ENCODE measurements at regions not wholly inside any gene's neighbourhood (a gene's known extent, or its start where the extent isn't known, plus 50 kb on each side); places are given as distances from the start of the nearest gene placed in this dataset.

- Histone ChIP-seq H3K4me1 (ENCODE audit: insufficient read depth, low read length) (no peaks in the 10 kb centered on the region), H3K79me2 (ENCODE audit: insufficient read depth, low read length) (no peaks in the 10 kb centered on the region), H3K9me3 (ENCODE audit: low read depth, low read length) (no peaks in the 10 kb centered on the region), H3K27me3 (ENCODE audit: insufficient read depth, low read length) (no peaks in the 10 kb centered on the region), H3K4me3 (ENCODE audit: insufficient read depth, low read length) (no peak overlapping the region), H3K36me3 (ENCODE audit: insufficient read depth, low read length) (no peaks in the 10 kb centered on the region), H2AFZ (ENCODE audit: low read length) (no peak overlapping the region), H3K27ac (ENCODE audit: low read depth, low read length) (no peak overlapping the region), H4K20me1 (ENCODE audit: insufficient read depth, low read length) (no peaks in the 10 kb centered on the region), H3K4me2 (ENCODE audit: insufficient read depth, low read length) (no peak overlapping the region)
- no peak for TF ChIP-seq CTCF (IDR thresholded peaks at IDR 0.05; ENCODE audit: extremely low read depth, low read depth, low read length)
- DNase-seq (ENCODE audit: insufficient read length, low spot score, missing footprints) = no peak
Measured at GRCh38 chrX:78506248-78506647, 152.9 kb downstream of the RTL3 start.

- no peak overlapping the region for H3K4me2 ChIP-seq (ENCODE audit: insufficient read depth, low read length)
- no peak overlapping the region for H3K4me3 ChIP-seq (ENCODE audit: insufficient read depth, low read length)
- no peak overlapping the region for H2AFZ ChIP-seq (ENCODE audit: low read length)
- H3K9me3 ChIP-seq (ENCODE audit: low read depth, low read length) = no peaks in the 10 kb centered on the region
- no peak for DNase-seq (ENCODE audit: insufficient read length, low spot score, missing footprints)
- H3K27ac ChIP-seq (ENCODE audit: low read depth, low read length) = no peak overlapping the region
- no peaks in the 10 kb centered on the region for H4K20me1 ChIP-seq (ENCODE audit: insufficient read depth, low read length)
- TF ChIP-seq CTCF (IDR thresholded peaks at IDR 0.05; ENCODE audit: extremely low read depth, low read depth, low read length) = no peak
- no peaks in the 10 kb centered on the region for H3K79me2 ChIP-seq (ENCODE audit: insufficient read depth, low read length)
- H3K4me1 ChIP-seq (ENCODE audit: insufficient read depth, low read length) = no peaks in the 10 kb centered on the region
- peaks cover 2% of the 10 kb centered on the region for H3K27me3 ChIP-seq (ENCODE audit: insufficient read depth, low read length)
- H3K36me3 ChIP-seq (ENCODE audit: insufficient read depth, low read length) = no peaks in the 10 kb centered on the region
Measured at GRCh38 chrX:78496483-78496882, 162.6 kb downstream of the RTL3 start.

- no peak for TF ChIP-seq CTCF (IDR thresholded peaks at IDR 0.05; ENCODE audit: extremely low read depth, low read depth, low read length)
- Histone ChIP-seq H2AFZ (ENCODE audit: low read length) (no peak overlapping the region), H3K27me3 (ENCODE audit: insufficient read depth, low read length) (peaks cover 2% of the 10 kb centered on the region), H4K20me1 (ENCODE audit: insufficient read depth, low read length) (no peaks in the 10 kb centered on the region), H3K4me2 (ENCODE audit: insufficient read depth, low read length) (no peak overlapping the region), H3K36me3 (ENCODE audit: insufficient read depth, low read length) (no peaks in the 10 kb centered on the region), H3K4me3 (ENCODE audit: insufficient read depth, low read length) (no peak overlapping the region), H3K79me2 (ENCODE audit: insufficient read depth, low read length) (no peaks in the 10 kb centered on the region), H3K4me1 (ENCODE audit: insufficient read depth, low read length) (no peaks in the 10 kb centered on the region), H3K9me3 (ENCODE audit: low read depth, low read length) (no peaks in the 10 kb centered on the region), H3K27ac (ENCODE audit: low read depth, low read length) (no peak overlapping the region)
- no peak for DNase-seq (ENCODE audit: insufficient read length, low spot score, missing footprints)
Measured at GRCh38 chrX:78493180-78493579, 165.8 kb upstream of the CYSLTR1 start.

GRCh38 chrX:78476701-78477100 lies 149.3 kb upstream of the CYSLTR1 start:
- Histone ChIP-seq H3K4me2 (ENCODE audit: insufficient read depth, low read length) (no peak overlapping the region), H3K27ac (ENCODE audit: low read depth, low read length) (no peak overlapping the region), H3K27me3 (ENCODE audit: insufficient read depth, low read length) (no peaks in the 10 kb centered on the region), H2AFZ (ENCODE audit: low read length) (no peak overlapping the region), H3K4me1 (ENCODE audit: insufficient read depth, low read length) (no peaks in the 10 kb centered on the region), H3K79me2 (ENCODE audit: insufficient read depth, low read length) (no peaks in the 10 kb centered on the region), H4K20me1 (ENCODE audit: insufficient read depth, low read length) (no peaks in the 10 kb centered on the region), H3K4me3 (ENCODE audit: insufficient read depth, low read length) (no peak overlapping the region), H3K36me3 (ENCODE audit: insufficient read depth, low read length) (no peaks in the 10 kb centered on the region), H3K9me3 (ENCODE audit: low read depth, low read length) (no peaks in the 10 kb centered on the region)
- TF ChIP-seq CTCF (IDR thresholded peaks at IDR 0.05; ENCODE audit: extremely low read depth, low read depth, low read length) = no peak
- no peak for DNase-seq (ENCODE audit: insufficient read length, low spot score, missing footprints)

Measured in osteoblast (primary cell).